Activated CD4-positive, alpha-beta T cell treated with anti-CD3 and anti-CD28 coated beads, Interleukin-2, amount 10 ng/mL, durations not matched to agents 24 days and 14 days (primary cell): ENCODE measurements at regions not wholly inside any gene's neighbourhood (a gene's known extent, or its start where the extent isn't known, plus 50 kb on each side); places are given as distances from the start of the nearest gene placed in this dataset.
"Not testable (repeated sequence)": the region's sequence is repeated elsewhere in the genome, so short reads cannot be mapped to it uniquely, and the experiment has no call there.

Experiments used
- DNase-seq: peaks from one replicate; pipeline ENCODE4 v3.0.0; 2022
- H3K27ac Mint-ChIP-seq: one replicate; pipeline ENCODE4 v1.8.0; 2022; ENCODE audit warnings: mild to moderate bottlenecking, mixed read lengths
- H3K27me3 Mint-ChIP-seq: one replicate; pipeline ENCODE4 v1.8.0; 2022; ENCODE audit warnings: mixed read lengths
- H3K36me3 Mint-ChIP-seq: one replicate; pipeline ENCODE4 v1.8.0; 2022; ENCODE audit warnings: low read depth, mild to moderate bottlenecking, mixed read lengths
- H3K4me1 Mint-ChIP-seq: one replicate; pipeline ENCODE4 v1.8.0; 2021; ENCODE audit warnings: mixed read lengths
- H3K4me3 Mint-ChIP-seq: one replicate; pipeline ENCODE4 v1.8.0; 2022; ENCODE audit warnings: mild to moderate bottlenecking, moderate library complexity, mixed read lengths
- H3K9me3 Mint-ChIP-seq: one replicate; pipeline ENCODE4 v1.8.0; 2021; ENCODE audit warnings: mixed read lengths
- intact Hi-C: fragments of 100-400 bp; cut with micrococcal nuclease; formaldehyde crosslinking; loops from one replicate; pipeline ENCODE4 v1.15.1; 2023

DNA sequence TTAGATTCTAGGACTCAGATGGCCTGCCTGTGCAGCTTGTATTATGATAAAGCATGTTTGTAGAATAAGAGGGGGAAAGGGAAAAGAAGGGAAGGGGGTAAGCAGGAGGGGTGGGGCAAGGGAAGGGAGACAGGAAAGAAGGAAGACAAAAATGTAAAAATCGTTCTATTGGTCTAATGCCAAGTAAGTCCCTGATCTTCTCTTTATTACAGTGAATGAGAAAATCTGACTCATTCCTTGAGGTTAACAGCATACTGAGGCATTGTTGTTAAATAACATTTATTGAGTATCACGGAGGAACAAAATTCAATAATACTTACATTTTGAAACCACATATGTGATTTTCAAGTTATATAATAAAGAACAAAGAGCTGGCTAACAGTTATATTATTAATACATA is 1534.7 kb downstream of the OLFM4 start:
- DNase-seq, result no peak
- no peaks in the 10 kb centered on the region for H3K27me3 Mint-ChIP-seq
- intact Hi-C loops, result no loop called here
- no peak overlapping the region for H3K27ac Mint-ChIP-seq
- no peak overlapping the region for H3K4me3 Mint-ChIP-seq
- H3K4me1 Mint-ChIP-seq, result no peaks in the 10 kb centered on the region
- peaks cover 3% of the 10 kb centered on the region for H3K9me3 Mint-ChIP-seq
- no peaks in the 10 kb centered on the region for H3K36me3 Mint-ChIP-seq

DNA sequence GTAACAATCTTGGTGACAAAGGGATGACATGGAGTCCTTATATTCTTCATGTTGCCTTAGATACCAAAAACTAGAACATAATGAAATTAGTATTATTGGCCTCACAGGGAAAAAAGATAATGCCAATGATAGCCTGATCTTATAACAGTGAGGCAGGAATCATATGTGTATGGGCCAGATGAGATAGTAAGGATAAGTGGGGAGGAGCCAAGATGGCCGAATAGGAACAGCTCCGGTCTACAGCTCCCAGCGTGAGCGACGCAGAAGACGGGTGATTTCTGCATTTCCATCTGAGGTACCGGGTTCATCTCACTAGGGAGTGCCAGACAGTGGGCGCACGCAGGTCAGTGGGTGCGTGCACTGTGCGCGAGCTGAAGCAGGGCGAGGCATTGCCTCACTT is 1543.4 kb downstream of the OLFM4 start:
- H3K27ac Mint-ChIP-seq, H3K27me3 Mint-ChIP-seq, H3K36me3 Mint-ChIP-seq, DNase-seq, intact Hi-C loops, H3K9me3 Mint-ChIP-seq, H3K4me3 Mint-ChIP-seq, H3K4me1 Mint-ChIP-seq: not testable (repeated sequence)

DNA sequence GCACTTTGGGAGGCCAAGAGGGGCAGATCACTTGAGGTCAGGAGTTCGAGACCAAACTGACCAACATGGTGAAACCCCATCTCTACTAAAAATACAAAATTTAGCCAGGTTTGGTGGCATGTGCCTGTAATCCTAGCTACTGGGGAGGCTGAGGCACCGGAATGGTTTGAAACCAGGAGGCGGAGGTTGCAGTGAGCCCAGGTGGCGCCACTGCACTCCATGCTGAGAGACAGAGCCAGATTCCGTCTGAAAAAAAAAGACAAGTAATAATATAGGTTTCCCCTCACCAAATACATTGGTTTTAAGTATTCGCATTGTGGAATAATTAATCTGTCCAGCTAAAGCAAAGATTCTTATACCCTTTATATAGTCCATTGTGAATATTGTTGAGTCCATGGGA is 1544.6 kb downstream of the OLFM4 start:
- Mint-ChIP-seq H3K4me1 (no peaks in the 10 kb centered on the region), H3K27ac (no peak overlapping the region), H3K27me3 (no peaks in the 10 kb centered on the region), H3K36me3 (no peaks in the 10 kb centered on the region), H3K9me3 (peaks cover 8% of the 10 kb centered on the region), H3K4me3 (no peak overlapping the region)
- intact Hi-C loops, result no loop called here
- DNase-seq, result no peak

DNA sequence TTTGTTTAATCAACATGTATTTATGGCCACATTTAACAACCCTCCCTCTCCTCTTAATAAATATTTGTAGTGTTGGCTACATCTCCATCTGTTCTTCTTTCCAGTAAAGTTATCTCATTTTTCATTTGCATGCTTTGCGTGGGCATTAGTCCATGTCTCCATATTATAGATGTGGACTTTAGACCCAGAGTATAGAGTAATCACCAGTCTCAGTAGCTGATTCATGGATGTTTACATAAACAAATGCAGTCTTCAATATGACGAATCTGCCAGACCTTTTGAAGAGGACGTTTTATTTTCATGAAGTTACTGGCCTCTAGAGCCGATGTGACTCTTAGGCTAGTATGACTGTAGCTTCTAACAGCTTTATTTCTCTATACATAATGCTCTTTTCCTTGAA is 1546.2 kb downstream of the OLFM4 start:
- no peak overlapping the region for H3K27ac Mint-ChIP-seq
- peaks cover 8% of the 10 kb centered on the region for H3K9me3 Mint-ChIP-seq
- intact Hi-C loops, result no loop called here
- no peaks in the 10 kb centered on the region for H3K36me3 Mint-ChIP-seq
- no peak for DNase-seq
- H3K27me3 Mint-ChIP-seq, result no peaks in the 10 kb centered on the region
- no peaks in the 10 kb centered on the region for H3K4me1 Mint-ChIP-seq
- no peak overlapping the region for H3K4me3 Mint-ChIP-seq

DNA sequence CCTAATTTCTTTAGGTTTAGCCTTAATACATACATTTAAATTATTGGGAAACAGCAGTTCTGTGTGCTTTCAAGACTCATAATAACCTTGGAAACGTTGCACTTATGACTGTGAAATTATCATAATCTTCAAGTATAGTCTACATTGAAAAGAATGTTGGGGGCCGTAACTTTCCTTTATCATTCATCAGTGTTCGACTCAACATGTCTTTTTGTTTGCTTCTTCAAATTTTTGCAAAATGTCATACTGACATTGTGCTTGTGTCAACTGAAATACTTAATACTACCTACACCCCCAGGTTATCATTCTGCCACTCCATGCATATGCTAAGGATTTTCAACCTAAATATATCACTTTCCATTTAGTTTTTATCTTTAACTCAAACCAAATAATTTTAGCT is 1562.9 kb downstream of the OLFM4 start:
- DNase-seq, result no peak
- peaks cover 16% of the 10 kb centered on the region for H3K9me3 Mint-ChIP-seq
- H3K4me1 Mint-ChIP-seq, result no peaks in the 10 kb centered on the region
- no peak overlapping the region for H3K27ac Mint-ChIP-seq
- no peaks in the 10 kb centered on the region for H3K27me3 Mint-ChIP-seq
- H3K4me3 Mint-ChIP-seq, result no peak overlapping the region
- intact Hi-C loops, result no loop called here
- H3K36me3 Mint-ChIP-seq, result no peaks in the 10 kb centered on the region

DNA sequence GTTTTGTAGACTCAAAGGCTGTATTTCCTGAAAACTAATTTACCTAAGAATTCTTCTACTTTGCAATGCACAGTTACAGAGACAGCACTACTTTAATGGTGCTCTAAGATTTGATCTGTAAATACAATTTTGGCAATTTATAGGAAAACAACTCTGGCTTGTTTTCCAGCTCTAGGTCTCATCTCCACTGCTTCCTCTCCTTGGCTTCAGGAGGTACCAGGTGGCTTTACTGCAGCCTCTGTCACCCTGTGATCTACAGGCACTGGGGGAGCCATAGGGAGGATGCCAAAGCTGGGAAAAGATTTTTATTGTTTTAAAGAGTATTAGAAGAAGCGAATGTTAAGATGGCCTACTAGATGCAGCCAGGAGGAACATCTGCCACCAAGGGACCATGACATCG is 1563.6 kb downstream of the OLFM4 start:
- no peaks in the 10 kb centered on the region for H3K27me3 Mint-ChIP-seq
- H3K36me3 Mint-ChIP-seq, result no peaks in the 10 kb centered on the region
- no peaks in the 10 kb centered on the region for H3K4me1 Mint-ChIP-seq
- peaks cover 13% of the 10 kb centered on the region for H3K9me3 Mint-ChIP-seq
- H3K27ac Mint-ChIP-seq, result no peak overlapping the region
- intact Hi-C loops, result no loop called here
- DNase-seq, result no peak
- H3K4me3 Mint-ChIP-seq, result no peak overlapping the region

DNA sequence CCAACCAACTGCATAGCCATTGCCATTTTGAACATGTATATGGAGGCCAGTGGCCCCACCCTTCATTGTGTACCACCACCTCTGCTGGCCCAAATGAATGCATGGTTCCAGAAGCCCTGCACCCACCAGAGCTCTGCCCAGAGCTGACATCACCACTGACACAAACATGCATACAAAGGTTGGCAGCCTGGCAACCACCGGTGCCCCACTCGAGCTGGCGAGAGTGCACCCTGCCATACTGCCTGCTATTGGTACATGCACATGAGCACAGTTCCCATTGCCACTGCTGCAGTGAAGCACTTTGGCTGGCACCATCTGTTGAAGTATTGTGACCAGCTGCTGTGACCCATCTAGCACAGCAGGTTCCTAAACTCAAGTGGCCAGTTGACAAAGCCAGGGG is 1564.9 kb downstream of the OLFM4 start:
- Mint-ChIP-seq H3K27me3 (no peaks in the 10 kb centered on the region), H3K9me3 (peaks cover 13% of the 10 kb centered on the region), H3K4me1 (no peaks in the 10 kb centered on the region), H3K4me3 (no peak overlapping the region), H3K36me3 (no peaks in the 10 kb centered on the region), H3K27ac (no peak overlapping the region)
- intact Hi-C loops, result no loop called here
- DNase-seq, result no peak

DNA sequence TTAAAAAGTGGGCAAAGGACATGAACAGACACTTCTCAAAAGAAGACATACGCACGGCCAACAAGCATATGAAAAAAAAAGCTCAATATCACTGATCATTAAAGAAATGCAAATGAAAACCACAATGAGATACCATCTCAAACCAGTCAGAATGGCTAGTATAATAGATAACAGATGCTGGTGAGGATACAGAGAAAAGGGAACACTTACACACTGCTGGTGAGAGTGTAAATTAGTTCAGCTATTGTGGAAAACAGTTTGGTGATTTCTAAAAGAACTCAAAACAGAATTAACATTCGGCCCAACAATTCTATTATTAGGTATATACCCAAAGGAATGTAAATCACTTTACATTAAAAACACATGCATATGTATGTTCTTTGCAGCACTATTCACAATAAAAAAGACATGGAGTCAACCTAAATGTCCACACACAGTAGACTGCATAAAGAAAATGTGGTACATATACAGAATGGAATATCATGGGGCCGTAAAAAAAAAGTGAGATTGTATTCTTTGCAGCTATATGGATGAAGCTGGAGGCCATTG is 1569.0 kb downstream of the OLFM4 start:
- Mint-ChIP-seq H3K9me3 (peaks cover 9% of the 10 kb centered on the region), H3K4me1 (no peaks in the 10 kb centered on the region), H3K27ac (no peak overlapping the region), H3K27me3 (no peaks in the 10 kb centered on the region), H3K36me3 (no peaks in the 10 kb centered on the region), H3K4me3 (no peak overlapping the region)
- no peak for DNase-seq
- intact Hi-C loops, result no loop called here

DNA sequence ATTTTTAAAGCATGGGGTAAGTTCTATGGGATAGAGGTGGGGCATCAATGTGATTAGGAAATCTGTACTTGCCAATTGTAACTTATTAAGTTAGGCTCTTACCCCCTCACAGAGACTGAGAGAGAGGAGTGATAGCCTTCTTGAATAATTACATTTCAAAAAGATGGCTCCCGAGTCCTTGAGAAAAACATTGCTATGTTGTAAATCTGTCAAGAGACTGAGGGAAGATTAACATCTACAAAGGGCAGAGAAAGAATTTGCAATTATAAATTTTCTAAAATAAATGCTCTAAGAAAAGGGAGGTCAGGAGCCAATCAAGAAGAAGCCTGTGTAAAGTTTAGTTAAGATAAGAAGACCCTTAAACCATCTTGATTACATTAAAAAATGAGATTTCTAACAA is 1570.8 kb downstream of the OLFM4 start:
- Mint-ChIP-seq H3K4me1 (no peaks in the 10 kb centered on the region), H3K4me3 (no peak overlapping the region), H3K36me3 (no peaks in the 10 kb centered on the region), H3K9me3 (peaks cover 6% of the 10 kb centered on the region), H3K27ac (no peak overlapping the region), H3K27me3 (no peaks in the 10 kb centered on the region)
- intact Hi-C loops, result no loop called here
- no peak for DNase-seq

DNA sequence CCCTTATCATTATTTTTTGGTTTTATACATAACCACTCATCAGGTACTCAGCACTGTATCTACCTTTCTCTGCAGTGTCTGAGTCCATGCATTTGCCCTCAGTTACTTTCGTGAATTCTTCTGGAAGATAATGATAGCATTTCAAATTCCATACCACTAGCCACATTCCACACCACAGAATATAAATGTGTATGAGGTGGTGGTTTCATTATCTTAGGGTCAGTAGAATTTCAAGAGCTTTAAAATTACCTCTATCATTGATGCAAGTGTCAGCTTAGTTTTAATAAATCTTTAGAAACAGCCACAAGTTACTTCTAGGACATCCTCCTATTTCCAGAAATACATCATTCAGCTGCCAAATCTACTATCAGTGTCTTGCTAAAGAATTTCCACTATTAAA is 1578.3 kb downstream of the OLFM4 start:
- intact Hi-C loops, result no loop called here
- no peaks in the 10 kb centered on the region for H3K4me1 Mint-ChIP-seq
- no peaks in the 10 kb centered on the region for H3K27me3 Mint-ChIP-seq
- no peak for DNase-seq
- H3K27ac Mint-ChIP-seq, result no peak overlapping the region
- no peak overlapping the region for H3K4me3 Mint-ChIP-seq
- no peaks in the 10 kb centered on the region for H3K36me3 Mint-ChIP-seq
- peaks cover 4% of the 10 kb centered on the region for H3K9me3 Mint-ChIP-seq

DNA sequence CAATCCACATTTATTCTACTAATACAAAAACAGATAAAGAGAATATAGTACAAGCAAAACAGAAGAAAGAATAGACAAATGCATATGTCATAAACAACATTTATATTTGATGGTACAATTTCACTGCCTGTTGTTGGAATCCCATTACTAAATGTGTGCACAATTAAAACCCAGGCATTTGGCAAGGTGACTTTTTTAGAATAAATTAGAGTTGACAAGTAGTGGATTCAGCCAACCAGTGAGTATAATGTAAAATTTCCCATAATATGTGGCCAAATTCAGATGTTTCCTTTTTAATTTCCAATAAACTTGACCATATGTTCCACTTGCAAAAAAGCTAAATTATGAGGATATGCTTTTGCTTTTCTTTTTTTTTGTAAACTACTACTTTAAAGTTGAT is 1578.8 kb downstream of the OLFM4 start:
- Mint-ChIP-seq H3K9me3 (peaks cover 4% of the 10 kb centered on the region), H3K4me3 (no peak overlapping the region), H3K27ac (no peak overlapping the region), H3K4me1 (no peaks in the 10 kb centered on the region), H3K36me3 (no peaks in the 10 kb centered on the region), H3K27me3 (no peaks in the 10 kb centered on the region)
- no peak for DNase-seq
- intact Hi-C loops, result no loop called here

DNA sequence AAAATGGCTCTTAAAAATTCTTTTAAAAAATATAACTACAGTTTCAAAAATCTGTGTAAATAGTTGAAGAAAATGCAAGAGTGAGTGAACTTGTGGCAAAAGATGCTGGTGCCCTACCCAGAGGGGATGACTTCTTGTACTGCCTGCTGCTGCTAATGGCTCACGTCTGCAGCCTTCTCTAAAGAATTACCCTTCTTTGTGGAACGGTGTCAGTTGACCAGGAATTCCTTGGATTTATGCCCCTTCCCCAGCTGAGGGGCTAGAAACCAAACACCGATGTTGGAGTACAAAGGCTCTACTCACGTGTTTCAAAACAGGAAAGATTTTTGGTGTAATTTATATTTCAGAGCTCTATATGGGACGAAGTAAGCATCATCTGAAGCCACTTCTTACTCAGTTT is 1582.8 kb downstream of the OLFM4 start:
- H3K4me3 Mint-ChIP-seq, result no peak overlapping the region
- H3K36me3 Mint-ChIP-seq, result no peaks in the 10 kb centered on the region
- no peaks in the 10 kb centered on the region for H3K27me3 Mint-ChIP-seq
- H3K4me1 Mint-ChIP-seq, result no peaks in the 10 kb centered on the region
- no peak overlapping the region for H3K27ac Mint-ChIP-seq
- DNase-seq, result no peak
- H3K9me3 Mint-ChIP-seq, result peaks cover 4% of the 10 kb centered on the region
- intact Hi-C loops, result no loop called here

DNA sequence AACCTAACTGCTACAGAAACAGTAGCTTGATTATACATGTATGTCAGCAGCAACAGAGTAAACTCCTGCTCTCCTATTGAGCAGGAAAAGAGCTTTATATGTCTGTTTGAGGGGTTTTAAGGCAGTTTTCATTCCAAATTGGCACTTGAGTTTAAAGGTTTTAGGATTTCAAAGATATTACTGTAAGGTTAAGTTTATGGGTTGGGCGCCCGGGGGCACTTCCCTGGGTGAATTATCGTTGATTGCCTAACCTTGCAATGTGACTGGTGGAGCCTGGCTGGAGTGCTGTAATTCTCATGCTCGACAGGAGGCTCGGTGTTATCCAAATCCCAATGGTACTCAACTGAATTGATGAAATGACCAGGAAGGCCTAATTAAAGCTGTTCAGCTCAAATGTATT is 1586.1 kb downstream of the OLFM4 start:
- H3K9me3 Mint-ChIP-seq, result peaks cover 4% of the 10 kb centered on the region
- intact Hi-C loops, result no loop called here
- H3K4me3 Mint-ChIP-seq, result no peak overlapping the region
- DNase-seq, result no peak
- H3K27me3 Mint-ChIP-seq, result no peaks in the 10 kb centered on the region
- H3K27ac Mint-ChIP-seq, result no peak overlapping the region
- H3K36me3 Mint-ChIP-seq, result no peaks in the 10 kb centered on the region
- no peaks in the 10 kb centered on the region for H3K4me1 Mint-ChIP-seq

DNA sequence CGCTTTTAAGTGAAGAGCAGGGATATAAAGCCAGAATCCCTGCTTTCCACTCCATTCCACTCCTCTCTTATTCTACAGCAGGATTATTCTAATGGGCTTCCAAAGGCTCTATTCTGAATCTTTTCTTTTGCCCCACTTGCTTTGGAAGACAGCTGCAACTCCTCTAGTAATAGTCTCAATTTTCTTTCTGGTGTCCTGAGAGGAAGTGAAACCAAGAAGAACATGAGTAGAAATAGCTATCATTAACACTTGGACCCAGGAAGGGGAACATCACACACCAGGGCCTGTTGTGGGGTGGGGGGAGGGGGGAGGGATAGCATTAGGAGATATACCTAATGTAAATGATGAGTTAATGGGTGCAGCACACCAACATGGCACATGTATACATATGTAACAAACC is 1597.9 kb downstream of the OLFM4 start:
- intact Hi-C loops, result not testable (repeated sequence)

DNA sequence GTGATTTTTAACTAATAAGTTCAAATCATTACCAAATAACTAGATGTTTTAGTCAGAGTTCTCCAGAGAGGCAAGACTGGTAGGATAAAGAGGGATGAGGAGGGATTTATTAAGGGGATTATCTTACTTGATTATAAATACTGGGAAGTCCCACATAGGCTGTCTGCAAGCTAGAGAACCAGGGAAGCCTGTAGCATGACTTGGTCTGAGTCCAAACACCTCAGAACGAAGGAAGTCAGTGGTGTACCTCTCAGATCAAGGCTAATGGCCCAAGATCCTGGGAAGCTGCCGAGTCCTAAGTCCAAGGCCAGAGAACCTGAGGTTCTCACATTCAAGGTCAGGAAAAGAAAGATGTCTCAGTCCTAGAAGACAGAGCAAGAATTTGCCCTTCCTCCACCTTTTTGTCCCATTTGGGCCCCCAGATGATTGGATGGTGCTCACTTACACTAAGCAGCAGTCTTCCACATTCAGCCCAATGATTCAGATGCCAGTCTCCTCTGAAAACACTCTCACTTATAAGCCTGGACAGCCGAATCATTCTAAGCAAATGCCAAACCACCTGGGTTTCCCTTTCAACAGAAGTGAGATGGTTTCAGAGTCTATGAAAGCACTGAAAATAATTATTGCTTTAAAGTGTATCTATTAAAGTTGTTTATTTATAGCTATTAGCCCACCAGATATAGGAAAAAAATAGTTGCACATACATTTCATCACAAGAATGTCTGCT is 1599.2 kb downstream of the OLFM4 start:
- Mint-ChIP-seq H3K27ac (no peak overlapping the region), H3K27me3 (no peaks in the 10 kb centered on the region), H3K9me3 (no peaks in the 10 kb centered on the region), H3K4me1 (no peaks in the 10 kb centered on the region), H3K4me3 (no peak overlapping the region), H3K36me3 (no peaks in the 10 kb centered on the region)
- DNase-seq, result no peak
- intact Hi-C loops, result no loop called here

More for the DNA sequence above, 1597.9 kb downstream of the OLFM4 start:
- not testable (repeated sequence) for H3K4me3 Mint-ChIP-seq, DNase-seq, H3K9me3 Mint-ChIP-seq, H3K27ac Mint-ChIP-seq, H3K4me1 Mint-ChIP-seq, H3K27me3 Mint-ChIP-seq, H3K36me3 Mint-ChIP-seq
